Activated naive CD4-positive, alpha-beta T cell treated with anti-CD3 and anti-CD28 coated beads, Interleukin-2, amount 50 U/mL, for 24 hours (primary cell): ENCODE measurements at regions not wholly inside any gene's neighbourhood (a gene's known extent, or its start where the extent isn't known, plus 50 kb on each side); places are given as distances from the start of the nearest gene placed in this dataset.

Experiments used
- H3K27ac Mint-ChIP-seq: one replicate; pipeline ENCODE4 v1.8.0; 2021; ENCODE audit warnings: mild to moderate bottlenecking, mixed read lengths
- H3K27me3 Mint-ChIP-seq: one replicate; pipeline ENCODE4 v1.8.0; 2021; ENCODE audit warnings: mixed read lengths
- H3K36me3 Mint-ChIP-seq: one replicate; pipeline ENCODE4 v1.8.0; 2021; ENCODE audit warnings: mixed read lengths
- H3K4me1 Mint-ChIP-seq: one replicate; pipeline ENCODE4 v1.8.0; 2021; ENCODE audit warnings: mixed read lengths
- H3K4me3 Mint-ChIP-seq: one replicate; pipeline ENCODE4 v1.8.0; 2021; ENCODE audit warnings: mild to moderate bottlenecking, mixed read lengths
- H3K9me3 Mint-ChIP-seq: one replicate; pipeline ENCODE4 v1.8.0; 2021; ENCODE audit warnings: mixed read lengths

DNA sequence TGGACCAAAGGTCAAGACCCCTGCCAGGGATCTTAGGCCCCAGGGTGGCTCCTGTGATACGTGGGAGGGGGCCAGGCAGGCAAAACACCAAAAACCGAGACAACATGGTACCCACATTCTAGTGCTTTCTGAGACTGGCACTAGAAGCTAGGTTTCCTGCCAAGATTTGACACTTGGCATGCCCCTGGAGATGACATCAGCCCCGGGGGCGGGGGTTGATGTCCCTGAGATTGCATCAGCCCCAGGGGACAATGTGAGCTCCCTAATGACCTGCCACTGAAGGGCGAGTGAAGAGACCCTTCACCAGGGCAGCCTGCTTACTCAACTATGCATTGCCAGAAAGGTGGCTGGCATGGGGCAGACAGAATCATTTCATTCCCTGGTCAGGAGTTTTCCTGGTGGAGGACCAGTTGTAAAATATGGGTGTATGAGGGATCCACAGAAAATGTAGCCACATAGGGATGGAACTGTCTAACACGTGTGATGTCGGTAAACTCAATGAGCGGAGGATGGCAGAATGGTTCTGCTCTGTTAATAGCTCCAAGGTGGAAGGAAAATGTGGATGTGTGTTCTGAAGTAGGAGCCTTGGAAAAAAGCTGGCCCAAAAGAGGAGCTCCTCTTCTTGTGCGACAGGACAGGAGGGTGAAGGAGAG lies 219.7 kb downstream of the UNC5CL start:
- Mint-ChIP-seq H3K9me3 (no peaks in the 10 kb centered on the region), H3K27ac (peak overlapping the region; percentile 6), H3K4me3 (no peak overlapping the region), H3K4me1 (no peaks in the 10 kb centered on the region), H3K36me3 (no peaks in the 10 kb centered on the region), H3K27me3 (no peaks in the 10 kb centered on the region)

DNA sequence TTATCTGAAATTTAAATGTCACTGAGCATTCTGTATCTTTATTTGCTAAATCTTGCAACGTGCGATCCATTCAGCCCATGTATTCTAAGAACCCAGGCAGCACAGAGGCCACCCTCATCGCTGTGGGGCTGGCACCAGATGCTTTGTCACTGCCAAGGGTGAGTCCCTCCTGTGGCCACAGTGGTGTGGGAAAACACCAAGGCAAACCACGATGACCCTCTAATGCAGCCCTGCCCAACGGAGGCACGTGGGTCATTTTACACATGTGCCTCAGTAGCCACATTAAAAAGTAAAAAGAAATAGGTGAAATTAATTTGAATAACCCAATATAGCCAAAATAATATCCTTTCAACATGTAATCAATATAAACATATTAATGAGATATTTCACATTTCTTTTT lies 221.7 kb downstream of the UNC5CL start:
- Mint-ChIP-seq H3K4me3 (no peak overlapping the region), H3K36me3 (no peaks in the 10 kb centered on the region), H3K27ac (no peak overlapping the region), H3K4me1 (no peaks in the 10 kb centered on the region), H3K9me3 (no peaks in the 10 kb centered on the region), H3K27me3 (no peaks in the 10 kb centered on the region)

GRCh38 chr6:40816601-40817000 lies 222.4 kb downstream of the UNC5CL start:
- Mint-ChIP-seq H3K4me3 (no peak overlapping the region), H3K36me3 (no peaks in the 10 kb centered on the region), H3K27me3 (no peaks in the 10 kb centered on the region), H3K27ac (no peak overlapping the region), H3K4me1 (no peaks in the 10 kb centered on the region), H3K9me3 (no peaks in the 10 kb centered on the region)

- H3K4me1 Mint-ChIP-seq, result no peaks in the 10 kb centered on the region
- H3K36me3 Mint-ChIP-seq, result no peaks in the 10 kb centered on the region
- H3K27me3 Mint-ChIP-seq, result peaks cover 1% of the 10 kb centered on the region
- no peak overlapping the region for H3K4me3 Mint-ChIP-seq
- no peak overlapping the region for H3K27ac Mint-ChIP-seq
- H3K9me3 Mint-ChIP-seq, result no peaks in the 10 kb centered on the region
These were observed 223.3 kb downstream of the UNC5CL start for GRCh38 chr6:40815731-40816130.

- no peaks in the 10 kb centered on the region for H3K36me3 Mint-ChIP-seq
- H3K27me3 Mint-ChIP-seq, result peaks cover 1% of the 10 kb centered on the region
- no peak overlapping the region for H3K27ac Mint-ChIP-seq
- no peak overlapping the region for H3K4me3 Mint-ChIP-seq
- no peaks in the 10 kb centered on the region for H3K9me3 Mint-ChIP-seq
- H3K4me1 Mint-ChIP-seq, result no peaks in the 10 kb centered on the region
These were observed 223.0 kb upstream of the LRFN2 start for GRCh38 chr6:40810171-40810570.

DNA sequence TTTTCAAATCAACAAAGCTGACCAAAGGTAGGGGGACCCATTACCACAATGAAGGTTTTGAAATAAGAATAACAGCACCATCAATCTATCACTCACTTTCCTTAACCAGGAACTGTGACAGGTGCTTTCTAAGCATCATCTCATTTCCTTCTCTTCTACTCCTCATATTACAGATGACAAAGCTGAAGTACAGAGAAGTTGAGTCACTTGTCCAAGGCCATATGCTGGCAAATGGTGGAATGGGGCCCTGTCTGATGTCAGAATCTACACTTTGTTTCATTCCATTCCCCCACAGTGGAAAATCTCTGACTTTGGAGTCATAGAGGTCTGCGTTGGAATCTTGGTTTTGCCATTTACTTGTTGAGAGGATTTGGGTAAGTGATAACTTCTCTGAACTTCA lies 222.5 kb upstream of the LRFN2 start:
- H3K27me3 Mint-ChIP-seq, result peaks cover 1% of the 10 kb centered on the region
- H3K27ac Mint-ChIP-seq, result no peak overlapping the region
- no peaks in the 10 kb centered on the region for H3K9me3 Mint-ChIP-seq
- H3K36me3 Mint-ChIP-seq, result no peaks in the 10 kb centered on the region
- no peaks in the 10 kb centered on the region for H3K4me1 Mint-ChIP-seq
- H3K4me3 Mint-ChIP-seq, result no peak overlapping the region

GRCh38 chr6:40807484-40807883 lies 220.3 kb upstream of the LRFN2 start:
- H3K4me3 Mint-ChIP-seq, result no peak overlapping the region
- peaks cover 1% of the 10 kb centered on the region for H3K27me3 Mint-ChIP-seq

DNA sequence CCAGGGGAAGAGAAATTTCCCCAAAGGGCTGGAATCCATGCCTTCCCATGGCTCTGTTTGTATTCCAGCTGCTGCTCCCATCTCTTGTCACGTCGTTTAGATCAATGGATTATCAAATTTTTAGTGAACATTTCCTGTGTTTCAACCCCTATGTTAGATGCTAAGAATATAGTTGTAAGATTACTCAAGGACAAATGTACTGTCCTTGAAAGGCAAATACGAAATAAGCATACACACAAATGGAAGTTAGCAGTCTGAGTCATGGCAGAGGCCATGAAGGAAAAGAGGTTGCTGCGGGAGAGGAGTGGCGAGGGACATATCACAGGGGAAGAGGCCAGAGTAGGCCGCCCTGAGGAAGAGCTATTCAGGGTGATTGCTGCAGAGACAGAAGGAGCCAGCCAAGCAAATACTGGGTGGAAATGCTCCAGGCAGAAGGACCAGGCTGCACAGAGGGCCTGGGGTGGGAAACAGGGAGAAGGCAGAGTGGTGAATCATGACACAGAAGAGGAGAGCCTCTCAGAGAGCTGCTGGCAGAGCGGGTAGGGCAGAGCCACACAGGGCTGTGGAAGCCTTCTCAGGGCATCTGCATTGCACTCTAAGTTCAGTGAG lies 219.2 kb upstream of the LRFN2 start:
- Mint-ChIP-seq H3K27ac (no peak overlapping the region), H3K9me3 (no peaks in the 10 kb centered on the region), H3K4me1 (no peaks in the 10 kb centered on the region)

More at GRCh38 chr6:40807484-40807883, 220.3 kb upstream of the LRFN2 start:
- Mint-ChIP-seq H3K36me3 (no peaks in the 10 kb centered on the region), H3K9me3 (no peaks in the 10 kb centered on the region), H3K27ac (no peak overlapping the region), H3K4me1 (no peaks in the 10 kb centered on the region)

DNA sequence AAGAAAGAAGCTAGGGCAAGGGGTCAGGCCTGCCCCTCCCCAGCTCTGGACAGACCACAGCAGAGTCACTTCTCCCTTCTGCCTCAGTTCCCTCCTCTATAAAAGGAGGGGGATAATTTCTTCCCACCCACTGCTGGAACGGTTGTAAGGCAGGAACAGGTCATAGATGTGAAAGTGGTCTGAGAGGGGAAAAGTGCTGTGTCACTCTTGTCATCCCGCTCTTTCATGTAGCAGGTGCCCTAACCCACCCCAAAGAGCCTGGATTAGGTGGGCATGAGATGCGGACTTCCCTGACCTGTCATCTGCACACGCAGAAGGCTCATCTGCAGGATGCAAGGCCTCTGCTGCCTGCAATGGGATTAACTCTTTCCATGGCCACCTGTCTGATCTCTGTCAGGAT lies 218.2 kb upstream of the LRFN2 start:
- Mint-ChIP-seq H3K27ac (no peak overlapping the region), H3K36me3 (no peaks in the 10 kb centered on the region), H3K4me1 (no peaks in the 10 kb centered on the region), H3K27me3 (no peaks in the 10 kb centered on the region), H3K9me3 (no peaks in the 10 kb centered on the region), H3K4me3 (no peak overlapping the region)

More for the DNA sequence above, 219.2 kb upstream of the LRFN2 start:
- Mint-ChIP-seq H3K4me3 (no peak overlapping the region), H3K27me3 (peaks cover 1% of the 10 kb centered on the region), H3K36me3 (no peaks in the 10 kb centered on the region)

DNA sequence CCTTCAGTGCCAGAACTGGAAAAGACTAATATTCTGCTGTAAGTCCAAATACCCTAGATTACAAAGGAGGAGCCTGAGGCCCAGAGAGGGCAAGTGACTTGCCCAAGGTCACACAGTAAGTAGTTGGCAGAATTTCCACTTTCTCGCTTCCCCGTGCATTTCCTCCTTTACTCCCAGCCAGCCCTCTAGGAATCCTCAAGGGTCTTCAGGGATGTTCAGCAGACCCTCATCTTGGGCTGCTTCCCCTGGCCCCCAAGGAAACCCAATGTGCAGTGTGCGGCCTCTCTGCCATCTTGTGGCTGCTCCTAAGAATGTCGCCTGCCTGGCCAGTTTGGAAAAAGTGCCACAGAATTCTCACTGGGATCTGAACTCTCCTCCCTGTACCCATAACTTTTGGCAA lies 217.7 kb upstream of the LRFN2 start:
- no peaks in the 10 kb centered on the region for H3K27me3 Mint-ChIP-seq
- H3K4me1 Mint-ChIP-seq, result no peaks in the 10 kb centered on the region
- H3K4me3 Mint-ChIP-seq, result no peak overlapping the region
- H3K36me3 Mint-ChIP-seq, result no peaks in the 10 kb centered on the region
- H3K27ac Mint-ChIP-seq, result no peak overlapping the region
- H3K9me3 Mint-ChIP-seq, result no peaks in the 10 kb centered on the region

DNA sequence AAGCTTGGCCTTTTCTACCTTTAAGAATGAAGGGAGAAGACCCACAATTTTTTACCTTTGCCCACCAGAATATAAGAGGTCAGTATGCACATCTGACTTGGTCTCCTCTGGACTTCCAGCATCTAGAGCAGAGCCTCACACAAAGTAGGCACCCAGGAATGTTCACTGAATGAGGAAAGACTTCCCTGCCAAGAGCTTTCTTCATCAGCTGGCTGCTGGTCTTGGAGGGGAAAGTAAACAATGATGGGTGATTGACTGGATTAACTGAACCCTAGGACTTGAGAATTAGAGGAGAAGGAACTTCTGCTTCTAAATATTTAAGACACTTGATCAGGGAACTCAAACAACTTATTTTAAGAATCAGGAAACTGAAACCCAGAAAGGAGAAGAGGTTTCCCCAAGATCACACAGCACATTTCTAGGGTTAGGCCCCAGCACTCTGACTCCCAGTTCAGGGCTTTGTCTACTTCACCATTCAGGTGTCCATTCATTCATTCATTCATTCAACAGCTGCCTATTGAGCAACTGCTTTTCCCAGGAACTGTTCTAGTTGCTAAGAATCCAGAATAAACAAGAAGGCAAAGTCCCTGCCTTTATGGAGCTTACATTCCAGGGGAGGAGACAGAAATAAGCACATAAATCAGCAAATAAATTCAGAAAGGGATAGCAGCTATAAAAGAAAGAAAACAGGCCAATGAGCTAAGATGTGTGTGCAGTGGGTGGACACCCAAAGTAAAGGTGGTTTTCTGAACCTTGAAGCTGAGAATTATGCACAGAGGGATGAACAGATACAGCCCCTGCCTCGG lies 216.9 kb upstream of the LRFN2 start:
- no peak overlapping the region for H3K4me3 Mint-ChIP-seq
- no peaks in the 10 kb centered on the region for H3K27me3 Mint-ChIP-seq
- H3K36me3 Mint-ChIP-seq, result no peaks in the 10 kb centered on the region
- H3K4me1 Mint-ChIP-seq, result no peaks in the 10 kb centered on the region
- no peak overlapping the region for H3K27ac Mint-ChIP-seq
- H3K9me3 Mint-ChIP-seq, result no peaks in the 10 kb centered on the region

- no peaks in the 10 kb centered on the region for H3K9me3 Mint-ChIP-seq
- H3K4me1 Mint-ChIP-seq, result no peaks in the 10 kb centered on the region
- H3K4me3 Mint-ChIP-seq, result no peak overlapping the region
- H3K27ac Mint-ChIP-seq, result no peak overlapping the region
- H3K27me3 Mint-ChIP-seq, result no peaks in the 10 kb centered on the region
- no peaks in the 10 kb centered on the region for H3K36me3 Mint-ChIP-seq
These were observed 215.3 kb upstream of the LRFN2 start for GRCh38 chr6:40802481-40802880.

DNA sequence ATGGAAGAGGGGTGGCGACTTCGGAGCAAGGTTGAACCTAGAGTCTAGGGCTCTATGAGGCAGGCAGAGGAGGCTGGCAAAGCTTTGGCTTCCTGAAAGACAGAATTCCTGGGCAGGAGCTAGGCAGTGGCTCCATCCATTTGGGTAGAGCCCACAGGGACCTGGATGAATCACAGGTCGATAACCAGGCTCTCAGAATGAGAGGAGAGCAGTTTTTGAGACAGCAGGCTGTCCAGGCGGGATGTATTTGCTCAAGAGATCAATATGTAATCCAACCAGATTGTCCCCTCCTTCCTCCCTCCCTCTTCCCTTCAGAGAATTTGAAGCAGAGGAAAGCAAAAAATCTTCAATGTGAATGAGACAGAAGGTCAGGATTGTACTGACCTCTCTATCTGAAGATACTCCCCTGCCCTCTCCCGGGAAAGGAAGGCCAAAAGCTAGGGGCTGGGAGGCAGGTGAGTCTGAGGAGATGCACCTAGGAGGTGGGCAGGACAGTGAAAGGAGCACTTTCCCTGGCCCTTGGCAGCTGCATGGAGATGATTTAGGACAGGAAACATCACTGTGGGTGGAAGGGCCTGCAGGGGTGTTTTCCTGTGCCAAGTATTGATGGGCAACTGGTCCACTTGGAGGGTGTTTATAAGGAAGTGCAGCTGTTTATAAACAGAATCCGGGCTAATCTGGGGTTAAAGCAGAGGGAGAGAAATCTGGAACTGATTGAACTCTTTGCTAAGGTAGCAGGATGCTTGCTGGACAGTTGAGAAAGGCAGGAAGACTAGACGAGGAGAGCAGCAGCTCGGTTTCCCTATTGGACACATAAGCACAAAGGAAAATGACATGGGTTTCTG lies 212.4 kb upstream of the LRFN2 start:
- Mint-ChIP-seq H3K4me1 (no peaks in the 10 kb centered on the region), H3K27me3 (no peaks in the 10 kb centered on the region), H3K27ac (no peak overlapping the region)

GRCh38 chr6:40798069-40798770 lies 211.1 kb upstream of the LRFN2 start:
- Mint-ChIP-seq H3K4me3 (no peak overlapping the region), H3K27me3 (no peaks in the 10 kb centered on the region), H3K36me3 (no peaks in the 10 kb centered on the region), H3K4me1 (no peaks in the 10 kb centered on the region), H3K9me3 (no peaks in the 10 kb centered on the region), H3K27ac (no peak overlapping the region)

More for the DNA sequence above, 212.4 kb upstream of the LRFN2 start:
- Mint-ChIP-seq H3K36me3 (no peaks in the 10 kb centered on the region), H3K4me3 (no peak overlapping the region), H3K9me3 (no peaks in the 10 kb centered on the region)
